NAMALWA (cell line): ENCODE measurements at regions not wholly inside any gene's neighbourhood (a gene's known extent, or its start where the extent isn't known, plus 50 kb on each side); places are given as distances from the start of the nearest gene placed in this dataset.
A peak's percentile ranks its signal among the peaks of the same experiment; 100 is the strongest.
"Not testable (repeated sequence)": the region's sequence is repeated elsewhere in the genome, so short reads cannot be mapped to it uniquely, and the experiment has no call there.

Source experiments
- DNase-seq: peaks from one replicate; pipeline ENCODE4 v3.0.0-alpha.2; 2015; ENCODE audit warnings: low spot score

GRCh38 chr19:5259750-5260149 lies 80.9 kb downstream of the PTPRS start:
- DNase-seq = no peak

- DNase-seq = no peak
Measured at GRCh38 chr19:5257155-5258045, 83.2 kb downstream of the PTPRS start.

DNA sequence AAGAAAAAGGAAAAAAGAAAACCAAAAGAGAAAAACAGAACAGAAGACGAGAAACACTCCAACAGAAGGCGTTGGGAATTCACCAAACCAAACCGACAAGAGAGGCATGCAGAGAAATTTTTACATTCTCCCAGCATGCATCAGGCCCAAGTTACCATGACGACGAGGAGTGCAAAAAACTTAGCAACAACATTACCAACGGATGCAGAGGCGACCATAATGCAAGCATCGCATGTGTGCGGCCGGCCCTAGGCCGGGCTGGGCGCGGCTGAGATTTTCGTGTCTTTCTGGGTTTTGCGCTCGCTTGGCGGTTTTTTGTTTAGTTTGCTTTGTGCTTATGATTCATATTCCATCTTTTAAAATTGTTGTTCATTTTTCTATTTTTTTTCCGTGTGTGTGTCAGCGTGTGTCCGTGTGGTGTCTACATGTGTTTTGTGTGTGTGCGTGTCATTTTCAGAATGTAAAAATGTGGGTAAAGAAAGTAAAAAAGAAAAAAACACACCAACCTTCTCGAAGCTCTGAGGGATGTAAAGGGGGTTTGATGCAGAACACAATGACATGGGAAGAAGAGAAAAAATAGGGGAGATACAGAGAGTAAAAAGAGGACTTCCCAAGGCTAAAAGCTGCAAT lies 84.9 kb downstream of the PTPRS start:
- peak; percentile 36 for DNase-seq

DNA sequence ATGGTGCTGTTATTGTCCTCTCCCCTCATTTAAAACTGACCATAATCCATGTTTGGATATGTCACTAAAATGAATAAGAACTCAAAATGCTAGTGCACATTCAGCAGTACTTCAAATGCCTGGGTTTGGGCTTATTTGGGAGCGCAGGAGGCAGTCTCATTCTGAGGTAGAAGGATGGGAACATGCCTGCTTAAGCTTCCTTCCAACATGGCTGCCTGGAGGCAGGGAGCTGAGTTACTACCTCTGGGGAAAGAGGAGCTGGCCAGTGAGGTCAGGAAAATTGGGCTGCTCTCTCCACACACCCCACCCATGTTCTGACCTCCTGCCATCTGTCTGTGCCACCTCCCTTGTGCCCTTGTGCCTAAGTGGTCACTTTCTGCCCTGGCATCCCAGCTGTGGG lies 85.7 kb downstream of the PTPRS start:
- no peak for DNase-seq

DNA sequence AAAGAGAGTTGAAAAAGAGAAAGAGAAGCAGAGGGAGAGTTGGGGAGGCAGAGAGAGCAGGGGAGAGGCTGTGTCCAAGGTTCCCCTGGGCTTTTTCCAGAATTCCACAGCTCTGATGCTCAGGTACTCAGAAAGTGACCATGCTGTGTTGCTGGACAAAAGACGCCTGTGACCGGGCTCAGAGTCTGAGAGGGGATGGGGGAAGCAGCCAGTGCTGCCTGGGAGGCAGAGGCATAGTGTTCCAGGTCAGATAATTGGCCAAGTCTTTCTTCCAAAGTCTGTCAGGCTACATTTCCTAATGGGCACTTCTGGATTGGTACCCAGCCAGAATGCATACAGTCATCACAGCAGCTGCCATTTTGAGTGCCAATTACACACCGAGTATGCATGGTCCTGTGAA lies 86.1 kb downstream of the PTPRS start:
- DNase-seq = no peak

GRCh38 chr19:5253406-5254110 lies 87.1 kb downstream of the PTPRS start:
- no peak for DNase-seq

DNA sequence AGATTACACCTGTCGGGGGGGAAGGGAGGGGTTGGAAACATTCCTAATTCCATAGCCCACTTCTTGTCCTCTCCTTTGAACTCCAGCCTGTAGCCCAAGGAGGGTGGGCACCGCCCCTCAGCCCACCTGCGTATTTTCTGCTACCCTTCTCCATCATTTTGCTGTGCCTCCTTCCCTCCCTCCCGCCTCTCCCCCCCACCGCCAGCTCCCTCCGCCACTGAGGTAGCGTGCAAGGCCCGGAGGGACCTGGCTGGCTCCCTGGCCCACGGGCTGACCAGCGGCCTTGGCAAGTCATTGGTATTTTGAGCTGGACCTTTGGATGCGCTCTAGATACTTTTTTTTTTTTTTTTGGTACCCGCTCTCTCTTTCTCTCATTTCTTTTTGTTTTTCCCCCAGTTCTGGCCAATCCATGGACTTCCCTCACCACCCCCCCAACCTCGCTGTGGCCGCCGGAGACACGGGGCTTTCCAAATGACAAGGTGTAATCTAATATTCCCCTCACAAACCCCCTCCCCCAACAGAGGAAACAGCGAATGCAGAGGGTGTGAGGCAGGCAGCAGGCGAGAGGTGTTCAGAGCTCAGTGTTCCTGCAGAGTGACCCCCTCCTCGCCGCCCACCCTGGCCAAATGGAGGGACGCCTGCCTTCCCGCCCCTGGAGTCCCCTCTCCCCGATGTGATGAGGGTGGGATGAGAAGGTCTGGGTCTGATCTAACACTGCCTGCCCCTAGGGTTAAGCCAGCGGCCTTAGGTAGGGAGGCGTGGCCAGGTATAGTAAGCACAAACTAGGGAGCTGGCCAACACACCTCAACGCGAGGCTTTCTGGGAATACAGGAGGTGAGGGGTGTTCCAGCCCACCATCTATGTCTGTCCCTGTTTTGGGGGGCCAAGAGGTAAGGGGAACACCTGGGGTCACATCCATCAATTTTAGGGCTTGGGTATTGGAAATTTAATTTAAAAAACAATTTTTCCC lies 89.2 kb downstream of the PTPRS start:
- no peak for DNase-seq

DNA sequence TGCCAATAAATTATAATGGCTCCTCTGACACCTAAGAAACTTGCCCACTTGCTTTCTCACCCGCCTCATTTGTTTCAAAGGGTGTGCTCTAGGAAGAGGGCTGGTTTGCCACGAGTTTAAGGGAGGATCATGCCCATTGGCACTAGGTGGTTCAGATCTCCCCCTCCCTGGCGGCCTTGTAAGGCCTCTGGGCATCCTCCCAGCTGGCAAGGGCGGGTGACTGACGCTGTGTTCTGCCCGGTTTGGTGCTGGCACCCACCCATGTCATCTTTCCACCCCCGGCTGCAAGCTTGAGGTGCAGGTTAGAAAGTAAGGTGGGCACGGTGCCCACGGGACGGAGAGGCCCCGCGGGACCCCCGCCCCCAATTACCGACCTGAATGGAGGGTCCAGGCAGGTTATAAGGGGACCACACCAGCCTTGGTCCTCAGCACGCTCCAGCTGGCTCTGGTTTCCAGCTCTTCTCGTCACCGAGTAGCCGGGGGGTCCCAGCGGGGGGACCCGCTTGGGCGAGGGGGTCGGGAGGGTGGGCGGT lies 90.4 kb downstream of the PTPRS start:
- DNase-seq = no peak

- no peak for DNase-seq
Measured at GRCh38 chr19:5249526-5249925, 91.1 kb downstream of the PTPRS start.

DNA sequence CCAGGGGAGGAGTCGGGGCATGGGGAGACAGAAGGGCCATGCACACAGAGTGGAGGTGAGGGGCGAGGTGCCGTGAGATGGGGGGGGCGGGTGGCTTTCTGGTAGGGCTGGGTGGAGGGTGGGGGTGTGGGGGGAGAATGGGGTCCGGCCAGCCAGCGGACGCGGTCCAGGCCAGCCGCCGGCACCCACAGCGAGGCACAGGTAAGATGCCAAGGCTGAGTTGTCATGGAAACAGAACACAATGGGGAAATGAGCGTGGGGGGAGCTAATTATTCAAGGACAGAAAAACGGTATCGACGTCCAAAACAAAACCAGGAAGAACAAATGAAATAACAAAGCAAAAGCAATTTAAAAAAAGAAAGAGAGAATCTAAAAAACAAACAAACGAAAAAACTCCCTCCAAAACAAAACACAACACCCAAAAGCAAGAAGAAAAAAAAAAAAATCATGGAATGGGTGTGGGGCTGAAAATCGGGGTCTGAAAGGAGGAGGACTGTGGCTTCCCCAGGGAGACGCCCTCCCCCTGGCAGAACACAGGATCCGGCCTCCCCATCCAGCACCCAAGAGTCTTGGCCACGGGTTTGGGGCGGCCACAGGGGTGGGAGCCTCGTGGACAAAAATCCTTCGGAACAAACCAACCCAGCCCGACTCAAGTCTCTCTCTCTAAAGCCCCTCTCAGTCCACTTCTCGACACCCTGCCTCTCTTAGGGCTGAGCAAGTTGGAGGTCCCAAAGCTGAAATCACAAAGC lies 92.5 kb downstream of the PTPRS start:
- DNase-seq = no peak

DNA sequence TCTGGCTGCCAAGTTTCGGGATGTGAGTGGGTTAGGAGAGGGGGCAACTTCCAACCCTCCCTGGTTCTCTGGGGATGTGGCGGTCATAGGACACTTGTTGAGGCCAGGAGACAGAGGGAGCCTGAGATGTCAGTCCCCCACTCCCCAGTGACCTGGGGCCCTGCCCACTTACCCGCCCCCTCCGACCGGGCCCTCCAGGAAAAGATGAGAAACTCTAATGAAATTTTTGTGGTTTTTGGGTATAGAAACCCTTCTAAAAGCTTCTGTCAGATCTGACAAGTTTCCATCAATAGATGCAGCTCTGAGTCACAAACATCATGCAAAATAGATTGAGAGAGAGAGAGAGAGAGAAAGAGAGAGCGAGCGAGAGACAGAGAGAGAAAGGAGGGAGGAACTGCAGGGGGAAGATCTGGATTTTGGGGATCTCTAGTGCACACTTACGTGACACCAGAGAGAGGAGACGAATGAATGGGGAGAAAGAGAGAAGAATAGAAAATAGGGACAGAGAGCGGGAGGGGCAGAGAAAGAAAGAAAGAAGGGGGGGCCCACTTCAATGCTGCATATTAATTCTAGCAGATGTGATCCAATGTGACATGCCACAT lies 94.0 kb downstream of the PTPRS start:
- DNase-seq = no peak

DNA sequence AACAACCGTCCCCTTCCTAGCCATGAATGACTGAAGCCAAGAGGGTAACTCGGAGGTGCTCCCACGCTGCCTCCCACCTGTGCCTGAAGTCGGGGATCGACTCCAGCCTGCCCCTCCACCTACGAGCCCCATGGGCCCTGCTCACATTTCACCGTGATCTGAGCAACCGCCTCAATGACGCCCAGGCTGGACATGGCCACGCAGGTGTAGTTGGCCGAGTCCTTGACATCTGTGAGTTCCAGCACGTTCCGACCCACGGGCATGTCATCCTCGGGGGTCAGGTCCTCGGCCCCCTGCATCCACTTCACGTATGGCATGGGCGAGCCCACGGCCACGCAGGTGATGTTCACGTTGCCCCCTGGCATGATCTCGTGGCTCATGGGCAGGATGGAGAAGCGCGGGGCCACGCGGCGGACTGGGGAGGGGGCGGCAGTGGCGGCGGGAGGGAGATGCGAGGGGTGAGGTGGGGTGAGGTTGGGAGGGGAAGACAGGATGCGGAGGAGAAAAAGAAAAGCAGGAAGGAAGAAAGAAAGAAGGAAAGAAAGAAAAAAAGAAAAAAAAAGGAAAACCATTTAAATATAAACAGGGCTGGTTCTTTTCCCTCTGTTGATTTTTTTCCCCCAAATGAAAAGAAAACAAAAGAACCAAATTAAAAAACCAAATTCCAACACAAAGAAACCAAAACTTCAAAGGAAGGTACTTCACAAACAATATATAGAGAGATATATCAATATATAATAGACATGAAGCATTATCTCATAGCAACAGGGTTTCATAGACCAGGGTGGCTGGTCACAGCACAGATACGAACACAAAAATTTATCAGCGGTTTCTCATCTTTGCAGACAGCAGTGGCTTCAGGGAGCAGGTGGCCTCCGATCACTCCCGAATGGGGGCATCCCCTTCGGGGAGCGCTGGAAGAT lies 94.7 kb downstream of the PTPRS start:
- DNase-seq = no peak

DNA sequence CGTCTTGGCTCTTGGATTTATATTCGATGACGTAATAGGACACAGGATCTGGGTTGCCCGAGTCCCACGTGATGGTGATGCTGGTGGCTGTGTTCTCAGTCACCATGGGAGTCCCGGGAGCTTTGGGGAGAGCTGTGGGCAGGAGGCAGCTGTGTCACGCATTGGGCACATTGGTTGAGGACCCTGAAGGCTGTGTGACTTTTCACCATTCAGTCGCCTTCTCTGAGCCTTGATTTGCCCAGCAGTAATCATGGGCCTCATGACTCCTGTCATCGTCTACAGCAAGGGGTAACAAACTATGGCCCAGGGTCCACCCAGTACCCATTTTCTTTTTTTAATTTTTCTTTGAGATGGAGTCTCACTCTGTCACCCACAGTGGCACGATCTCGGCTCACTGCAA lies 96.3 kb downstream of the PTPRS start:
- DNase-seq = no peak

- DNase-seq = no peak
Measured at GRCh38 chr19:5243878-5244277, 96.7 kb downstream of the PTPRS start.

- not testable (repeated sequence) for DNase-seq
Measured at GRCh38 chr19:5241896-5242295, 98.7 kb downstream of the PTPRS start.

DNA sequence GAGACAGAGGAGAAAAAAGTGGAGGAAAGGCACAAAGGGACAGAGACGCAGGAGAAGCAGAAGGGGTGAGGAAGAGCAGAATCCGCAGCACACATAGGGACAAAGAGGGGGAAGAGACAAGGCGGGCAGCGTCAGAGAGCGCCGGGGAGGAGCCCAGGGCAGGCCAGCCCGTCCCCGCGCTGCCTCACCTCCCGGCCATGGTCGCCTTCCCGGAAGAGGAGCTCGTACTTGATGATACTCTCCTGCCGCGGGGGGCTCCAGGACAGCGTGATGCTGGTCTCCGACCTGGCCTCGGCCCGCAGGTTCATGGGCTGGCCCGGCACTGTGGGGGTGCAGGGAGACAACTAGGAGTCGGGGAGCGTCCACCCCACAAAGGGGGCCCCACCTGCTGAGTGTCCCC lies 100.6 kb downstream of the PTPRS start:
- no peak for DNase-seq

DNA sequence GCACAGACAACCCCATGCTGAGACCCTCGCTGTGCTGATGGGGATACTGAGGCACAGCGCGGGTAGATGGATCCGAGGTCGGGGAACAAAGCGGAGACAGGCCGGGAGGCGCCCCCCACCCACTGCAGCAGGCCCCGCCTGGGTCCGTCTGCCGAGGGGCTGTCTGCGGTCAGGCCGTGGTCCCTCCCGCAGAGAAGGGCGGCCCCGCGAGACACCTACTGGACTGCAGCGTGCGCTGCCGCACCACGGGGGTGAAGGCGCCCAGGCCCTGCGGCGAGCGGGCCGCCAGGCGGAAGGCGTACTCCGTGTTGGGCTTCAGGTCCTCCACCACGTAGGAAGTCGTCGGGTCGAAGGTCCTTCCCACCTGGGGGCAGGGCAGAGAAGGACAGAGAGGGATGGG lies 101.9 kb downstream of the PTPRS start:
- no peak for DNase-seq

GRCh38 chr19:5237939-5238480 lies 102.6 kb downstream of the PTPRS start:
- no peak for DNase-seq

DNA sequence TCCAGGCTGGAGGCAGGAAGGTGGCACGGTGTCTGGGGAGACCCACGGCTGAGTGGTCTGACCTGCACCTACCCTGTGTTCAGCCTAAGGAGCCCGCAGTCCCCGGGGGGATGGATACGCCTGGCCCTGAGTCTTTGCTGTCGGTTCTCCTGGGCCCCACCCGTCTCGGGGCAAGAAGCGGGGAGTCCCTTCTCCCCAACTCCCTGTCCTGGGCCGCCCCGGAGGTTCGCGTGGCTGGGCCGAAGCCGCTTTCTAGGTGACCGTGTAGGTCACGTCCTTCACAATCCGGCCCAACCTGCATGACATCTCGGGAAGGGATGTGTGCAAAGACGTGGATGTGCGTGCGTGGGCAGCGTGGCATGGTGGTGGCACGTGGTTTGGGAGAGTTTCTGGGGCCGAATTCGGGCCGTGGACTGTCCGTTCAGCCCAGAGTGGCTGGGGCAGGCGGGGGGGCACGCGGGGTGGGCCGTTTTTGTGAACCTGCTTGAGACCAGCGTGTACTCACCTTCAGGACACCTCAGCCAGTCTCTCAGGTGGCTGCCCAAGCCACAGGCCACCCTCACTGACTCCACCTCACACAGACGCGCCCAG lies 103.3 kb downstream of the PTPRS start:
- DNase-seq = no peak
